ENCODE measurements at regions not wholly inside any gene's neighbourhood (a gene's known extent, or its start where the extent isn't known, plus 50 kb on each side); places are given as distances from the start of the nearest gene placed in this dataset.

GRCh38 chr5:112492291-112492690, 73.2 kb upstream of the EPB41L4A start:
- TF ChIP-seq CTCF (IDR thresholded peaks at IDR 0.05; ENCODE audit: poor library complexity) (peak; percentile 45), EZH2 (IDR thresholded peaks at IDR 0.05; ENCODE audit: borderline replicate concordance) (no peak)
